GM12878 (cell line): ENCODE measurements at regions not wholly inside any gene's neighbourhood (a gene's known extent, or its start where the extent isn't known, plus 50 kb on each side); places are given as distances from the start of the nearest gene placed in this dataset.

Source experiments
- CTCF ChIP-seq, 3 experiments: IDR thresholded peaks in 2 of 3; conservative IDR thresholded peaks in 1 of 3; 2 replicates each; pipeline ENCODE4 v1.5.1; 2011; ENCODE audit warnings: low read depth in 3 of 3, low read length in 3 of 3, mild to moderate bottlenecking in 3 of 3, control low read depth in 2 of 3, moderate library complexity in 2 of 3, inconsistent platforms in 1 of 3, mixed read lengths in 1 of 3; ENCODE audit not compliant: control insufficient read depth in 2 of 3, insufficient read depth in 1 of 3; ENCODE audit errors: extremely low read depth in 1 of 3
- E4F1 ChIP-seq: fragments of 450-650 bp; IDR thresholded peaks from 2 replicates; pipeline ENCODE4 v1.6.1; 2018; ENCODE audit warnings: borderline replicate concordance, mild to moderate bottlenecking; ENCODE audit not compliant: partially characterized antibody
- ELK1 ChIP-seq: IDR thresholded peaks from 2 replicates; pipeline ENCODE4 v1.6.1; 2012; ENCODE audit warnings: low read depth, low read length, improper control_type of control experiment
- GABPA ChIP-seq: IDR thresholded peaks from 2 replicates; pipeline ENCODE4 v1.6.1; 2014; ENCODE audit warnings: antibody characterized with exemption, low read depth, mild to moderate bottlenecking, inconsistent platforms
- HDAC2 ChIP-seq: fragments of 200-600 bp; sonication (generic); IDR thresholded peaks from 2 replicates; pipeline ENCODE4 v1.6.1; 2017
- KAT2A ChIP-seq: conservative IDR thresholded peaks from 2 replicates; pipeline ENCODE4 v1.6.1; 2011; ENCODE audit warnings: low read depth, low read length; ENCODE audit not compliant: control insufficient read depth
- MAX ChIP-seq: IDR thresholded peaks from 2 replicates; pipeline ENCODE4 v1.6.1; 2012; ENCODE audit warnings: low read depth, low read length, improper control_type of control experiment
- TCF7 ChIP-seq: IDR thresholded peaks from 2 replicates; pipeline ENCODE4 v1.6.1; 2014; ENCODE audit warnings: antibody characterized with exemption, borderline replicate concordance
- YBX1 ChIP-seq: fragments of 450-650 bp; IDR thresholded peaks from 2 replicates; pipeline ENCODE4 v1.6.1; 2016; ENCODE audit warnings: antibody characterized with exemption
- ZNF384 ChIP-seq: IDR thresholded peaks from 2 replicates; pipeline ENCODE4 v1.6.1; 2012; ENCODE audit warnings: low read depth, mild to moderate bottlenecking, low read length, improper control_type of control experiment, borderline replicate concordance
- TF ChIP-seq, protein P1 (sequence below): IDR thresholded peaks from 2 replicates; pipeline ENCODE4 v1.6.1; 2011; ENCODE audit warnings: low read depth, low read length, improper control_type of control experiment, borderline replicate concordance

DNA sequence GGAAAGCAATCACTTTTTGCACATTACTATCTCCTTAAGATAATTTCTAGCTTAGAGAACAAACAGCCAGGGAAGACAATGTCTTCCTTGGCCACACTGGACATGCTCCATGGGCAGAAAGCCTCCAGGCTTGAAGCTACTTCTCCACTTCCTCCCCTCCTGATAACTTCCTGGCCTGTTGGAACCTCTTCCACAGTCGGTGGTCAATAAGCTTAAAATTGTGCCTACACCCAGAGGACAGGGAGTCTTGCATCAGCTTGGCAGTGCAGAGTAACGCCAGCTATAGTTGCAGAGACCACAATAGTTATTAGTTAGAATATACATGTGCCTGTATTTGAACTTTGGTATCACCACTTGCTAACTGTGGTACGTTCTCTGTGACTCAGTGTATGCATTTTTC is 58.1 kb upstream of the ABCA1 start (continued):
- TF ChIP-seq TCF7: no peak
- no peak for TF ChIP-seq YBX1
- TF ChIP-seq MAX: no peak
- TF ChIP-seq KAT2A: no peak
- no peak for TF ChIP-seq ZNF384
- TF ChIP-seq GABPA: no peak
- TF ChIP-seq, protein P1, sequence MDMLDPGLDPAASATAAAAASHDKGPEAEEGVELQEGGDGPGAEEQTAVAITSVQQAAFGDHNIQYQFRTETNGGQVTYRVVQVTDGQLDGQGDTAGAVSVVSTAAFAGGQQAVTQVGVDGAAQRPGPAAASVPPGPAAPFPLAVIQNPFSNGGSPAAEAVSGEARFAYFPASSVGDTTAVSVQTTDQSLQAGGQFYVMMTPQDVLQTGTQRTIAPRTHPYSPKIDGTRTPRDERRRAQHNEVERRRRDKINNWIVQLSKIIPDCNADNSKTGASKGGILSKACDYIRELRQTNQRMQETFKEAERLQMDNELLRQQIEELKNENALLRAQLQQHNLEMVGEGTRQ: no peak
- TF ChIP-seq ELK1: no peak
- no peak for TF ChIP-seq E4F1
- no peak for TF ChIP-seq CTCF (IDR thresholded peaks at IDR 0.05 in 2 of 3, conservative IDR thresholded peaks at IDR 0.05 in 1 of 3; ENCODE audit: control insufficient read depth in 2 of 3, extremely low read depth in 1 of 3, insufficient read depth in 1 of 3, low read depth in 3 of 3, low read length in 3 of 3)
- no peak for TF ChIP-seq HDAC2
- TF ChIP-seq, all 136 proteins: peak for 0
